ENCODE measurements at regions not wholly inside any gene's neighbourhood (a gene's known extent, or its start where the extent isn't known, plus 50 kb on each side); places are given as distances from the start of the nearest gene placed in this dataset.
A peak's percentile ranks its signal among the peaks of the same experiment; 100 is the strongest.
"Not testable (repeated sequence)": the region's sequence is repeated elsewhere in the genome, so short reads cannot be mapped to it uniquely, and the experiment has no call there.

DNA sequence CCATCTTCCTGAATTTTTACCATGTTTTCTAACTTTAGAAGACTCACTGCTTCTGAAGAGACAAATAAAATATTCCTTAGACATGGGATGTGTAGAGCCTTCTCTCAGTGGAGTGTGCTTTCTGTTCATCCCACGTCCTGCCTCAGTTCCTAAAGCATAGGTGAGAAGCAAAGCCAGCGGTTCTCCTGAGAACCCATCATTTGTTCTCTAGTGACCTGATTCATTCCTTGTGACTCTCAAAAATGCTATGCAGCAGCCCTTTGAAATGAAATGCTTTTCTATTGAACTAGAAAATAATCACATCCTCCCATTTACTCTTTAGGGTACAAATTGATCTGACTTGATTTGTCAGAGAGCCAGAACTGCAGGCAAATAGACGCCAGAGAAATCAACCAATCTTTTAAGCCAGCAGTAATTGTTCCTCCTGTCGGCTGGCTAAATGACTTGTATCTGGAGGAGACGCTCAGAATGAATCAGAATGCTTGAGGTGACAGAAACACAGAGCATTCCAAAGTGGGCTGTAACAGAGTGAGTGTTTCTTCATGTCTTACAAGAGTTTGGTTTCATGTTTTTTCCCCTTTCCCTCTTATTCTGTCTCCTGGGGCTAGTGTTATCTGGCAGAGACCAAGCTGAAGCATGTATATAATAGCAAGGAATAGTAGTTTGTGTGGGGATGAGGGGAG lies 81.3 kb upstream of the TMEM178A start:
- DNase-seq: no peak

DNA sequence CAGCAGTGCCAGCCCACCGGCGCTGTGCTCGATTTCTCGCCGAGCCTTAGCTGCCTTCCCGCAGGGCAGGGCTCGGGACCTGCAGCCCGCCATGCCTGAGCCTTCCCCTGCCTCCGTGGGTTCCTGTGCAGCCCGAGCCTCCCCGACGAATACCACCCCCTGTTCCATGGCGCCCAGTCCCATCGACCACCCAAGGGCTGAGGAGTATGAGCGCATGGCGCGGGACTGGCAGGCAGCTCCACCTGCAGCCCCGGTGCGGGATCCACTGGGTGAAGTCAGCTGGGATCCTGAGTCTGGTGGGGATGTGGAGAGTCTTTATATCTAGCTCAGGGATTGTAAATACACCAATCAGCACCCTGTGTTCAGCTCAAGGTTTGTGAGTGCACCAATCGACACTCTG lies 80.2 kb upstream of the TMEM178A start:
- DNase-seq: not testable (repeated sequence)

DNA sequence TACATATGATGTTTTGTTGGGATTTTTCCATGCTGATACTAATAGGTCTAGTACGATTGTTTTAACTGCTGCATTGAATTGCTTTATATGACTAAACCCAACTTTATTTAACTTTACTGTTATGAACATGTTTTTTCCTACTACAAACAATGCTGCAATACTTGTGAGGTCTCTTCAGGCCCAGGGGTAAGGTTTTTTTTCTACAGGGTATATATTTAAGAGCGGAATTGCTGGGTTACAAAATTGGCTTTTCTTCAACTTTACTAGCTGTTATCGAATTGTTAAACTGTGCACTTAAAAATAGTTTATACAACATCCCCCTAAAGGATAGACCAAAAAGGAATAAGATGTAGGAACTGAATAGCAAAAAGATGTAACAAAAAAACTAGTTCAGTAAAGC lies 78.5 kb upstream of the TMEM178A start:
- DNase-seq: no peak

DNA sequence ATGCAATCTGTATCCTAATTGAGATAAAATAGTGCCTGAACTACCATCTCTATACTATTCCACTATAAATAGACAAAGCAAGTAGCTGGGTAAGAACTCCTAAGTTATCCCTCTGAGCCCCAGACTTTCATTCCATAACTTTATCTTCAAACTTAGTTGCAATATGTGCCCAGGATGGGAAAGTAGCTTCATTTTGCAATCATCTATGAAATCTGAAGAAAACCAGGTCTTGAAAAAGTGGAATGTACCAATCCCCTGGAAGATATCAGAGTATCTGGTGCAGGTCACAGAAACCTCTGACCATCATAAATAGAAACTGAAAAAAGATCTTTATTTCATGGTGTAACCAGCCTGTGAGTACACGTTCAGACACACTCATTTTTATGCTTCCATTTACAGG lies 78.1 kb upstream of the TMEM178A start:
- DNase-seq: no peak

DNA sequence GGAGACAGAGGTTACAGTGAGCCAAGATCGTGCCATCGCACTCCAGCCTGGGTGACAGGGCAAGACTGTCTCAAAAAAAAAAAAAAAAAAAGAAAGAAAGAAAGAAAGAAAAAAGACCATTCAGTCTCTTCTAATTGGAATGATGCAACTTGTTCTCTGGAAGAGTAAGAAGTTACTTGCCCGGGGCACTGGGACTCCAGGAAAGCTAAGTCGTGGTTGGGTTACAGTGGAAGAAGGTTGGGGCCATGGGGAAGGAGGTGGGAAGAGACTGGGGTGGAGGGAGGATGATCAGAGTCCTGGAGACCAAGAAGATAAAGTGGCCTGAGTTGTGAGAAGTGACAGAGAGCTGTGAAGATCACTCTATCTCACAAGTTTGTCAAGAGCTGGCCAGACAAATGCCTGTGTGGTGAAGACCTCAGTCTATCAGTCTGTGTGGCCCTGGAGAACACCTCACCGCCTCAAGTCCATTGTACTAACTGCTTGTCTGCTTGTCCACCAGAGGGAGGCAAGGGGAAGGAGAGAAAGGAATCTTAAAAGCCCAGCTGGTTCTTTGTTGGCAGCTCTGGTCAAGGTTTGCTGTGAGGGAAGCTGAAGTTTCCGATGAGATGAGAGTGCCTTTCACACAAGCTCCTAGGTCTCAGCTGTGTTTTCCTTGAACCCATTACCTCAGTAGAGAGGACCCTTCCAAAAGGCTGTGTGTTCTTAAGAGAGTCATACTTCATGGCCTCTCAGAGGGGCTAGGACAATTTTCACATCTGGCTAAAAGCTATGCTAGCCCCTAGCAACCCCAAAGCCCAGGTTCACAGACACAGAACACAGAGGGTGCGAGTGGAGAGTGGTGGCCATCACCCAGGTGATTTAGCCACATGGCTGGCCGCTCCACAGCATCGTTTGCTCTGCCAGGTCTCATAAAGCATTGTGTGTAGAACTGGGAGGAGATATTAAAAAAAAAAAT lies 72.0 kb upstream of the TMEM178A start:
- DNase-seq: peak; percentile 51 to 71

DNA sequence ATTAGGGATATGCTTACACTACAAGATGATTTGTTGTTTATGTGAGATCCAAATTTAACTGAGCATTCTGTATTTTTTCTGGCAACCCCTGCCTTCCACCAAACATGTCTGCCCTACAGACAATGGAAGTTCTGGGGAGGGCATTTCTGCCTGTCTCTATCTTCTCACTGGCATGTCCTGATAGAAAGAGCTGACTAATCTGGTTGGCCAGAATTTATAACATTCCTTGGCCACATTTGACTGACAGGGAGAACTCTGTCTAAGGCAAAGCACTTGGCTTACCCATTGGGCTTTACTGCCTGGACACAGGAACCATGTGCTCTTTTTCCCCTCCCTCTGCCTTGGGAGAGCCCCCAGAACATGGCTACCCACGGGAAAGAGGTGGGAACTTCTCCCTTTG lies 70.6 kb upstream of the TMEM178A start:
- DNase-seq: no peak

DNA sequence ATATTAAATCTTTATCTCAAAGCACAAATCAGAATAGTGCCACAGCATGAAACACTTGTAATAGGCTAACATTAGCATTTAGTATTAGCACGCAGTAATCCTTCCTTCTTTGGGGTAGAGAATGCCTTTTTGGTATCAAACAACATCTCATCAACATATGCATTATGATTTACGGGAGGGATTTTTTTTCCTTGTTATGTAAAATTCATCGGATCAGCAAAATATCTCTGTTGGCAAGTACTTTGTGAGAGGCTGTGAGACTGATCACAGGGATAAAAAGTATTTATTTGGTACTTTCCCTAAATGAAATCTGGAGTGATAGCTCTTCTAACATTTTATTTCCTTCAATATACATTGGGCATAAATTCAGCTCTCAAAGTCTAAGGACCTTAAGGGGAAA lies 68.4 kb upstream of the TMEM178A start:
- no peak for DNase-seq

DNA sequence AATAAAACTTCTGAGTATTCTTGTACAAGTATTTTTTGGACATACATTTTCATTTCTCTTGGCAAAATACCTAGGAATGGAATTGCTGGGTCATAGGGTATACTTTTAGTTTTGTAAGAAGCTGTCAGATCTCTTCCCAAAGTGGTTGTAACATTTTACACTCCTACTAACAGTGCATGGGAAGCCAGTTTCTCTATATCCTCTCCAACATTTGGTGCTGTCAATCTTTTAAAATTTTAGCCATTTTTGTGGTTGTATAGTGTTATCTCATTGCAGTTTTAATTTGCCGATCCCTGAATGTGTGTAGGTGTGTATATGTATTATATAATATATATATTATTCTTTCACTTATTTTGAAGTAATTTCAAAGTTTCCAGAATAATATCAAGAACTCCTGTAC lies 63.1 kb upstream of the TMEM178A start:
- DNase-seq: no peak

DNA sequence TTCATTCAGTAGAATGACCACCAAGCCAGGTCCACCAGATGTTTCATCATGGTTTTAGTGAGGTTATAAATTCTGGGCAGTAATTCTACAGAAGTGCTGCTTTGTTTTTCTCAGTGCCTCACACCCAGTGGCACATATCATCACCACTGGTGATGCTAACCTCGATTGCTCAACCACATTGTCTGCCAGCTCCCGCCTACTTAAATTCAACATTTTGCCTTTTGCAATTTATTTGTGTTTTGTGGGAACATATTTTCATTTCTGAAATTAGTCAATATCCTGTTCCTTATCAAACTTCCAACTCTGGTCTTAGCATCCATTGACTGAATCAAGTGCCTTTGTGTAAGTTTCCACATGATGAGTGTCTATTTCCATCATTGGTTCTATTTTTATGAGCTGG lies 62.3 kb upstream of the TMEM178A start:
- DNase-seq: peak; percentile 17 to 18

DNA sequence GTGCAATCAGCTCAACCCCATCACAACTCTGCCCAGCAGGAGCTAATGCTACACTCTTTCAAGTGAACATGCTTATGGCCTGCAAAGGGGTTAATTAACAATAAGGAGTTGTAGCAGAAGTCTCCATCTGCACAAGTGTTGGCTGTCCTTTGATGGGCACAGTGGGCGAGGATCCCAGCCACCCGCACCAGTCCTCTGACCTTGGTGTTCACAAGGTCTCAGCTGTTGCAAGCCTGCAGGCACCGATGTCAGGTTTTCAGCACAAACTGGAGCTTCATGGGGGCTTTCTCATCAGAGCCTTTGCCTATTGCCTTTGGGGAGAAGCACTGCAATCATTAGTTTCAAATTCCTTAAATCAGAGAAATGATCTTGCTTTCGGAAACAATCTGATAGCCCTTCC lies 60.9 kb upstream of the TMEM178A start:
- no peak for DNase-seq

DNA sequence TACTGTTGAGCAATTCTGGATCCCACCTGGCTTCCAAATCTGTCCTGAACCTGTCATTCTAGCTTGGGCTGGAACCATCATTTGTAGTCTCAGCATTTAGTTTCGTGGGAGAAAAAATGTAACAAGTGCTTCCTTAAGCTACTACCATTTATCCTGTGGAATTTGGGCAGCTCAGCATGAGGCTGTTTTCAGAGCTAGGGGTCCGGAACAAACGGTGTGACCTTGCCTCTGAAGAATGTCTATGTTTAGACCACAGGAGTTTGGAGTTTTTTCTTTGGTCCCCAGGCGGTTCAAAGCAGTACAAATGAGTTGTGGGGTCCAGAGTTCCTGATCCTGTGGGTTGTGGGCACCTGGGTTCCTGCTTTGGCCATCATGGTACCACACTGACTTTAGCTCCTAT lies 59.1 kb upstream of the TMEM178A start:
- no peak for DNase-seq

DNA sequence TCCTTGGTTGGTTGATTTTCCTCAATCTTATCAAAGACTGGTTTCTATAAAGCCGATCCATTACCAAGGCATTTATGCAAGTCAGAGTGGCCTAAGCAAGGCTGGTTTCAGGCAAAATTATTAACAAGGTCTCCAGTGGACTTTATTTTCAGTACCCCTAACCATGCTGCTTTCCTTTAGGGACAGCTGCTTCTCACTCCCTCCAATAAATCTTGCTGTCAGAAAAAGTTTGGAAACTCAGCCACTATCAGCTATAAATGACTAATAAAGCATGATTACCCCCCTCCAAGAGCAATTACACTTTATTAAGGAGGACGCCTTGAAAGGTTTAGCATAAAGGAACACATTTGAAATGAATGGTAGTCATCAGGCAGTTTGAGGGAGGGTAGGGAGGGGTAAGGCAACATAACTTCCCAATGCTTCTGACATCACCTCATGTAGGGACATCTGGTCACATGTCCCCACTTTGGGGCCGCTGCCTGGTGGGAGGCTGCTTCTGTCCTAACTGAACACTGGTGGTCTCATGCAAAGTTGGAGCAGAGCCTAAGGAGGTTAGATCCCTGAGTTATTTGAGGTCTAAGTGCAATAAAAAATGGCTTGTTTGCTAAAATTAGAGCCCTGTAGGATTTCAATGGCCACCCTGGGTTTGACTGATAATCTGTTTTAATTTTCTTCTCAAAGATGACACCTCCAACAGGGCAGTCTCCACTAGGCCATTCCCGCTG lies 58.0 kb upstream of the TMEM178A start:
- DNase-seq: no peak

DNA sequence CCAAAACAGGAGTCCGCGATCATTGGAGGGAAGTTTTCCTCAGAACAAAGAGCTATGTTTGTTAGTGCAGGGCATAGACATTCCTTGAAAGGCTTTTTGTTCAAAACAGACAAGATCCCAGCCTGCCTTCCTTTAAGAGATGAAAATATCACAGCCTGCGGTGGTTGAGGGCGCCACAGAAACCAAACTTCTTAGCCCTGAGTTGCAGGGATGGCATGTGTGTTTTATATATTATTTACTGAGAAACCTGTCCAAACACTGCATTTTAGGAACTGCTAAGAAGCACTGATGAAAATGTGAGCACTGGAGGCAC lies 57.5 kb upstream of the TMEM178A start:
- no peak for DNase-seq

DNA sequence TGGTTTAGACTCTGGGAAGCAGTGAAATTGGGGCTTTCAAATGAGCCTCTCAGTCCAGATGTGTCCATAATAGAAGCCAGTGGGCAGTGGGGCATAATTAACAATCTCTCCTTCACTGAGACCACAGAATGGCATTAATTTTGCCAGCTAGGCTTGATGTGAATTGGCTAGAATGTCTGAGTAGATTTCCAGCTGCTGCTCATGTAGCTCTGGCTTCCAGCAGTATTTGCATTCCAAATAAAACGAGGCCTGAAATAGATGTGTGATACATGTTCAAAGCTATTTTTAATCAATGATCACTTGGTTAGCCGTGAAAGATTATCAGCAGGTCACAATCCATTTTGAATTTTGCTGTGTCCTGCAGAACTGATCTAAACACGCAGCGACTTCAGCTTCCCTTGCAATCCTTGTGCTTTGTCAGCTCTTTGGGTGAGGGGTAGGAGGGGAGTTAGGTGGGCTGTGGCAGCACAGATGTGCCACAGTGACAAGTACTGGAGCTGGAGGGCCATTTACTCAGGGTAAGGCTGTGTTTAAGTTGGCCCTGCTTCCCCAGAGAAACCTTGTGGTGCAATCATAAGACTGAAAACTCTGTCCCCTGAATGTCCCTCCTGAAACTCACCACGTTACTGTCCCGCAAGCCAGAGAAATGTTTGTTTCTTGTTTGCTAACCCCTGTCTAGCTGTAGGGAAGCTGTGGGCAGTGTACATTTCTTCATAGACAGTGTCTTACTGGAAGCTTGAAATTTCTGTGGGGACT lies 56.9 kb upstream of the TMEM178A start:
- DNase-seq: no peak

DNA sequence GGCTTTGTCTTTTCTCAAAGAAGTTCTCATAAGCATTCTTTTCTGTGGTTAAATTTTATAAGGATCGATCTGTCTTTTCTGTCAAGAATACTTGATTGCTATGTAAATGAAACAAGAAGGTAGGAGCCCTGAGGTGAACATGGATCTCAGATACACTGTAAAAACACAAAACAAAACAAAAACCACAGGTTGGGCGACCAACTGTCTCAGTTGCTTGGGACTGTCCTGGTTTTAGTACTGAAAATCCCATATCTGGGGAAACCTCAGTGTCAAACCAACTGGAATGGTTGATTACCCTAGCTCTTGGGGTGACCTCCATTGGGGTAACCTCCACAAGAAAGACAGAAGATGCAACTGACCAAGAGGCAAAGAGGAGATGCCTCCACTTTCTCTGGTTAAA lies 55.8 kb upstream of the TMEM178A start:
- no peak for DNase-seq

DNA sequence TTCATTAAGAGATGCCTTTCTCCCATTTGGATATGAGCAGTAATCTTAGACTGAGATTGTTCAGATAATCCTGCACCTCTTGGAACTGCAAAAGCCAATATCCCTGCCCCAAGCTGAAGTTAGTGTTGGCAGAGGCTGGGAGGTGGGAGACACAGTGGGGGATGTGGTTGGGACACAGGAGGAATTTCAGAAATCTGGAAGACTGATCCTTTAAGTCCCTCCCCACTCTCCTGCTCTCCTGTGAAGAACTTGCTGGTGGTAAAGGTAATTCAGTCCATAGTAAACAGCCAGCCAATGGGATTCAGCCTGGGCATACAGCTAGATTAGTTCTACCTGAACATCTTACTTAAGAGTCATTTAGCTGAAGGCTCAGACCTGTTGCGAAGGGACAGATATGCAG lies 50.0 kb upstream of the TMEM178A start:
- DNase-seq: no peak

Measured in AML-193 (cell line).